HG03558 (cell line): ENCODE measurements at regions not wholly inside any gene's neighbourhood (a gene's known extent, or its start where the extent isn't known, plus 50 kb on each side); places are given as distances from the start of the nearest gene placed in this dataset.
"Not testable (repeated sequence)": the region's sequence is repeated elsewhere in the genome, so short reads cannot be mapped to it uniquely, and the experiment has no call there.

ENCODE experiments used
- ATAC-seq: cut with Tn5 transposase; IDR thresholded peaks from one replicate; pipeline ENCODE4 v1.9.1; 2021; ENCODE audit warnings: moderate number of reproducible peaks; ENCODE audit not compliant: unreplicated experiment; ENCODE audit errors: extremely low read depth

DNA sequence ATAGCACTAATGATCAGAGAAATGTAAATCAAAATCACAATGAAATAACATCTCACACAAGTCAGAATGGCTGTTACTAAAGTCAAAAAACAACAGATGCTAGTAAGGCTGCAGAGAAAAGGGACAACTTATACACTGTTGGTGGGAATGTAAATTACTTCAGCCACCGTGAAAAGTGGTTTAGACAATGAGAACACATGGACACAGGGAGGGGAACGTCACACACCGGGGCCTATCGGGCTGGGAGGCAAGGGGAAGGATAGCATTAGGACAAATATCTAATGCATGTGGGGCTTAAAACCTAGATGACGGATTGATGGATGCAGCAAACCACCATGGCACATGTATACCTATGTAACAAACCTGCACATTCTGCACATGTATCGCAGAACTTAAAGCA, 602.0 kb downstream of the SATB2 start:
- ATAC-seq: not testable (repeated sequence)

DNA sequence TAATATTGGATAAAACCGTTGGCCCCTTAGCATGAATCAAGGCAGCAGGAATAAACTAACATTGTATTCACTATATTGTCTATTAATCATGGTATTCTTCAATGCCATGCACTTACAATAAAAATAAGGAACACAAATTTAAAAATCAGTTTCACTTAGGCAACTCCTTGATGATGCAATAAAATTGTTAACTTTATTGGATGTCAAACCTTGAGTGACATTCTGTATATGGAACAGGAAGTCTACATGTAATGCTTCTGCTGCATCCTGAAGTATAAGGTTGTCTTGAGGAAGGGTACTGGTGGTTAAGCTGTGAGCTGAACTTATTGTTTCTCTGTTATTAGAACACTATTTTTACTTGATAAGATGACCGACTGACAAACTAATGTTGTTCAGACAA, 605.5 kb downstream of the SATB2 start:
- ATAC-seq: no peak

DNA sequence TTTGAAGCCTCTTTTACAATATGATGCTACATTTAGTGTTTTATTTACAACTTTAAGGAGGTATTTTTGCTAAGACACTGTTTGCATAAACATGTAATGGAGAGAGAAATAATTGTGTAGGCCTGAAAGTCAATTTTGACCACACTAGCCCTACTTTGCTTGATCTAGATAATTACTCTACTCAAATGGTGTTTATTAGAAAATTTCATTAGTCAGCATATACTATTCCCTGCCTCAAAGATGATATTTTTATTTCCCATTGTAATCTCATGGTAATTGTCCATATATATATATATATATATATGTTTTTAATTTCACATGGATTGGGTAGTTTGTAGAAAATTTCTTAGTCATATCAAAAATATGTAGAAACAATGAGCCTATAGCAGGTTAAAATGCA, 632.2 kb downstream of the SATB2 start:
- ATAC-seq: no peak

DNA sequence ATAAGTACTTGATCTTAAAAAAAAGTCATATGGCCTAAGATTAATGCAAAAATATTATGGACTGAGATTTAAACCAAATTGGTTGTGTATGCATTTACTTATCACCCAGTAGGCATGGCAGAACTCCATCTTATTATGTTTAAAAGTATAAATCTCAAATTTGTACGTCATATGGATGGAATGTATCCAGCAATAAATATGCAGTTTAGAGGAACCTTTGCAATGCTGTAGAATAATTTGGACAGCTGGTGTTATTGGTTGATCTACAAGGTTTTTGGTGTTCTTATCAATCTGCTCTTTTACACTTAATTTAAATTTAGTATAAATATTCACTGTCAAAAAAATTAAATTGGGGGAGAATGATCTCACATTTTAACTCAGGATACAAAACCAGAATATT, 640.2 kb downstream of the SATB2 start:
- ATAC-seq: no peak

DNA sequence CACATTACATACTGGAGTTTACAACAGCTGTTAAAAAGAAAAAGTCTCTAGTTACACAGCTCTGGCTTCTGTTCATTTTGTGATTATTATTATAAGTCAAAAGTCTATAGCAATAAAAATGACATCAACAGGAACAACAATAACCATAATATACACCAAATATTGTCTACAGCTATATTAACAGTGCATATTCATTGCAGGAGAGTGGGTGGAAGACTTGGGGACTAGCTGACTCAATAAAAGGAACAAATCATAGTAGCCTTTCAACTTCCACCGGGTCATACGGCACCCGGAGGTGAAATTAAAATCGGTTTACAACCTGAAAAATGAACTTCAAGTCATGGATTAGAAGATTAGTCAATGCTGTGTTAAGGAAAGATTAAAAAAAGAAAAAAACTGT, 642.1 kb downstream of the SATB2 start:
- no peak for ATAC-seq

DNA sequence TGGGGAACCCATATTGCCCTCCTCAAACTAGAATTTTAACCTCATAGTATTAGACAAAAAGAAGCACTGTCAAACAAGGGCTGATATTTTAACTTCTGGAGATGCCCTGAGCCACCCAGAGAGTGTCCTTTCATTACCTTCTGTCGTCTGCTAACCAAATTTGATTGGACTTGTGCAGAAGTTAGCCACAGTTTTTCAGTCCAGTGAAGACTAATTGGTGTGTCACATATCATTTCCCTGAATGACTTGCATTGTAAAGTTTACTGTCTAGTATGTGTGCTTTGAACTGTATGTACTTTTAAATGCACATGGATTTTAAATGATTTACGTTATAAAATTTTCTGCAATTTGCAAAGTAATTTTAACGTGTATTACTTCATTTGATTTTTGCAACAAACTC, 646.5 kb downstream of the SATB2 start:
- ATAC-seq: no peak

DNA sequence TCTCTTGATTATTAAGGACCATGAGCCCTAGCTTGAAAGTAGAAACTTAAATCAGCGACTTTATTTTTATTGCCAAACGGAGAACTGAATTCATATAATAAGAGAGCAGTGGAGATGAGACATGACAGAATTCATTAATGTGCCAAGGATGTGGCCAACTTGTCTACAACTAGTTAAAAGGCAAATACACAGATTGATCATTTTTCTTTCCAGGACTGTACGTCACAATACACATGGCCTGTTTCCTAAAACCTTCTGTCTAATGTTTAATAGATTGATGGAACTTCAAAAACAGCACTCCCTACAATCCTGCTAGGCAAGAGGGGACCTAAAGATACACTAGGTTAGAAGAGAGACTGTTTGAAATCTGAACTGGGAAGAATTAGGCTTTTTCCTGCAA, 647.8 kb downstream of the SATB2 start:
- ATAC-seq: no peak

DNA sequence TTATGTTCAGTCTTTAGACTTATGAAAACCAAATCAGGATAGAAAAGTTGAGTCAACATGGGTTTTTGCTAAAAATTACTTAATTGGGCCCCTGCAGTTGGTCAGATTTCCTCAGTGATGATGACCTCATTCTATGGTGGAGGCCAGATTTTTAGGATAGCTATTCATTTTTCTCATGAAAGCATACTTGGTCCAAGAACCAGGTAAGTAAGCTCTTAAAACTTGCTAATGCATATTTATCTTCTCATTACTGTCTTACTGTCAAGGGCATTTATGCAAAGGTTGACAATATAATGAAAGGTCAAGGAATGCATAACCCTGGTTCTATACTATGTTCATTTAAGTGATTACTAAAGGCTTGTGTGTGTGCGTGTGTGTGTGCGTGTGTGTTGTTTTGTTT, 650.6 kb downstream of the SATB2 start:
- no peak for ATAC-seq

DNA sequence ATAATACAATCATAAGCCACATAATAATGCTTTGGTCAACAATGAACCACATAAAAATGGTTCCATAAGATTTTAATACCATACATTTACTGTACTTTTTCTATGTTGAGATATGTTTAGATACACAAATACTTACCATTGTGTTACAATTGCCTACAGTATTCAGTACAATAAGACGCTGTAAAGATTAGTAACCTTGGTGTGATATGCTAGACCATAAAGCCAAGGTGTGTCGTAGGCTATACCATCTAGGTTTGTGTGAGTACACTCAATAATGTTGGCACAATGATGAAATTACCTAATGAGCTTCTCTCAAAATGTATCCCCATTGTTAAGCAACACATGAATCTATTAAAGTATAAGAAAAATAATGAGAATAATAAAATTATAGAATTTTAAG, 662.3 kb downstream of the SATB2 start:
- ATAC-seq: no peak

DNA sequence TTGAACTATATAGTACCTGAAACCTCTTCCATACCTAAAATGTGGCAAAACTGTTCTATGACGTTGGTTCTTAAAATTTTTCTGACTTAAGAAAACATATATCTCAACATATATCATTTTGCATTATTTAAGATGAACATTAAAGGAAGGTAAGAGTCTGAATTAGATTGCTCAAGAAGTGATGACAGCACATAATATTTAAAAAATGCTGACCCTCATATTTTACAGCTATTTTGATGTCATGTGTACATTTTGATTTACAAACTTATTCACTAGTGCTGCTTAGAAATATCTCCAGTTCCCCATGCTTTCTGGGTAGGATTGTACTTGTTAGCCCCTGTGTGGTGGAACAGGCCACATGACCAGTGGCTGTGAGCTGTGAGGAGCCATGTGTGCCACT, 666.1 kb downstream of the SATB2 start:
- ATAC-seq: no peak

DNA sequence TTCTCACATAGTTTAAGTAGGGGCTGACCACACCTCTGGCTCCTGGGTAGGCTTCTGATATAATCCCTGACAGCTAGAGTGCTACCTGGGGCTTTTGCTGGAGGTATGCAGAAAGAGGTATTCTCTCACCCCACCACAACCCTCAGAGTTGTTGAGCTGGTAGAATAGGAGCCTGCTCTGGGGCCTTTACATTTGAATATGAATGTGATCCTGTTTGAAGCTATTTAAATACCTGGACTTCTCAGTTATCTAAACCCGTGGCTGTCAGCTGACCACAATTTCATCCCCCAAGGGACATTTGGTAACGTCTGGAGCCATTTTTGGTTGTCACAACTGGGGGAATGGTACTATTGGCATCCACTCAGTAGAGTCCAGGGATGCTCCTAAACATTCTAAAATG, 669.1 kb downstream of the SATB2 start:
- no peak for ATAC-seq

DNA sequence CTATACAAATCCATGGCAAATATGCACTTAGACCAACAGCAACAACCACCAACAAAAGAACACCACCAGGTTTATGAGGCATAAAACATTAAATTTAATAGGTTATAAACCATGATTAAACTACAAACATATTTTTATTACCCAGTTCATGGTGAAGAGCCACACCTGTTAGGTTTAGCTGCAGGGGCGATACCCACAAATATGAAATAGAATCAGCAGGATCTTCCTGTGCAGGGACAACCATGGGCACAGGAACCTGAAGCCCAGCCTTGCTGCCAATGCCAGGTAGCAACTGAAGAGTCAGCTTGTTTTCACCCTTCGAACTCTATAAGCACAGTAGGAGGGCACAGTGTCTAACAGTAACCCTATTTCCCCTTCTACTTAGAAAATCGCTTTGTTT, 675.0 kb downstream of the SATB2 start:
- no peak for ATAC-seq

DNA sequence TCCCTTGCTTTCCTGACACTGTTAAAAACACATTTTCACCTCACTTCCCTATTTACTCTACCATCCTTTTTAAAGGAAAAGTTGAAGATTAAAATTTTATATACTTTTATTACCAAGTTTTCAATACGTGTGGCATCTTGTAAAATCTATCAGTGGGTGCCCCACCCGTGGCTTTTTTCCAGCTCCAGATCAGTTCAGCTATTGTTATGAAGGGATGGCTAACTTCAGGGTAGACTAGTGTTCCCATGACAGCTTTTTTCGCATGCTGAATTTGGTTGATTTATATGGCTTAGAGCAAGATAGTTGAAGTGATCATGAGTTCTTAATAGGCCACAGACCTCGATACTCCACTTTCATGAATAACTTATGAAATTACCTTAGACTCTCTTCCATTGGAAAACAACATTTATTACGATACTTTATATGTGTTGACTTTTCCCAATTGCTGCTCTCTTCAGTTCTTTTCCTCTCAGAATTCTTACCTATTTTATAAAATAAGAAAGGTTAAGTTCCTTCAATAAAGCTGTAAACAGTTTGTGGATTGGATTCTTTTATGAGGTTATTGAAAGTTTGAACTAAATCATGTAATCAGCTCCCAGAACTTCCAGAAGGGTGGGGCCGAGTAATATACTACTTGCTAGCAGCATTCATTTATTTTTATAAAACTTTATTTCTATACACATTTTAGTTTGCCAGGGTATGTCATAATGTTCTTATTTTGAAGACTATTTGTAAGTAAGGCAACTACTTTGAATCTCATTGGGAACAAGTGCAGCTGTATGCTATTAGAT, 680.9 kb downstream of the SATB2 start:
- no peak for ATAC-seq

DNA sequence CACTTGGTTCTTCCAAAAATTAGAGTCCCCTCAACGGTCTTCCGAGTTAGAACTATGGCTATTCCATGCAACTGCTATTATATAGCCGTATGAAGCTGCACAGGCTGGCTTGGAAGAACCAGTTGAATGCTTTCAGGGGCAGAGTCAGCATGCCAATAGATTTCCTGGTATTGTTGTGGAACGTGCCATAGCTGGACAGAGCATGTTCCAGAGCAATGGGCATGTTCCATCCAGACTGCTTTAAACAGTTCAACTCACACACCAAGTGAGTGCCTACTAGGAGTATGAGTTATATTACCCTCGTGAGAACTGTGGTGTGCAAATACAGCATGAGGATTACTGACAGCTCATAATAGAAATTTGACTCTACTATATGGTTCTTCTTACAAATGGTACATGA, 682.0 kb downstream of the SATB2 start:
- ATAC-seq: no peak

DNA sequence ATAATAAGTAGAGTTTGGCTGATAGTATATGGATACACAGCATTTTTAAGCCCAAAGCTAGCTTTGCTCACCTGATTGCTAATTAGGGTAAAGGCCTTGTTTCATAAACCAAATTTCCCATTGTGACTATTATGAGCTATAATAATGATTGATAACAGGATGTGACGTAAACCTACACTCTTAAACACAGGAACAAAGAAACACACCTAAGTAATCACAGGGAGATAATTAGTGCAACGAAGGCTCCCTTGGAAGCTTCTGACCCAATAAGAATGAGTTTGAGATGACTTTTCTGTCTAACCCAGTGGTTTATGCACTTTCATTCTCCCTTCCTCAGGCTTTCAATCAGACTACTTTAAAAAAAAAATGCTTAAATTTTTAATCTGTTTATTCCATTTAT, 683.2 kb downstream of the SATB2 start:
- no peak for ATAC-seq

DNA sequence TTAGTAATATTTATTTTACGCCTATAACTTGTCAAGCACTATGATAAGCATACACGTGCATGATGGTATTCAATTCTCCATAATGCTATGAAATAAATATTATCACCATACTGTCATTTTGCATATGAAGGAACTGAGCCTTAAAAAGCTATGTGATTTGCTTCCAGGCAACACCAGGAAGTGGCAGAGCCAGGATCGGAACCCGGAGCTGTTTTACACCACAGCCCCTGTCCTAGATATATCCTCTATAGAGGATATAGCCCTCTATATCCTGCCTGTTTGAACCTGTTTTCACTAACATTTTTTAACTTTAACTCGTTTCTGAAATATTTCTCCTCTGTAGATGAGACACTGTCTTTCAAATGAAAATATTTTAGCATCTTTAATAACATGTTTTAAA, 690.0 kb downstream of the SATB2 start:
- no peak for ATAC-seq

DNA sequence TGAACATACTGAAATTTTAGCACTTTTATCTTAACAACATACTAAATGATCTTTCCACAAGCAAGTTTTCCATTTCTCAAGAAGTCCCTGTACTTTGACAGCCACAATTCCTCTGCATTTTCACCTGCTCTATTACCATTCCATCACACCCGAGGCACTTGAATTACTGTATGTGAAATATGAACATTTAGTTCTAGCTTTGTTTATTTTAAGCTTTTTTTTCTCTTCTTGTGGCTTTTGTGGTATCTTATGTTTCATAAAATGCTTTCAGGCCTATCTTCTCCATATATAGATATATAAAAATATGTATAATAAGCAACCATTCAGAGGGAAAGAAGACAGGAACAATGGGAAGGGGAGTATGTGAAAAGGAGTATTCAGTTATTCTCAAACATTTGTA, 693.9 kb downstream of the SATB2 start:
- no peak for ATAC-seq

DNA sequence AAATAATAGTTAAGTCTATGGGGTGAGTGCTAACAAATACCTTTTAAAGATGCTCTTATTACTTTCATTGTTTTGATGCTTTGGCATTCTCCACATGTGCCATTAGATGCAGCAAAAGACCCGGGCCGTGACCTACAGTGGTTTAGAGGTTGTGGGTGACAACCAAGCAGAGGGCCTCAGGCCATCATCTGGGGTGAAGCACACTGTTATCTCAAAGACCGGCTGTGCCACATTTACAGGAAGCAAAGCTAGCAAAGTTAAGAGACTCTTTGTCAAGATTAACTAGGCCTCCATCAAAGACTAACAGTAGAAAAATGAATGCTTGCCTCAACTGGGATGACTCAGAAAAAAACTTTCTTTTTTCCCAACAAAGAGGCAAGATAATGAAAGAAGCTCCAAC, 695.3 kb downstream of the SATB2 start:
- no peak for ATAC-seq

DNA sequence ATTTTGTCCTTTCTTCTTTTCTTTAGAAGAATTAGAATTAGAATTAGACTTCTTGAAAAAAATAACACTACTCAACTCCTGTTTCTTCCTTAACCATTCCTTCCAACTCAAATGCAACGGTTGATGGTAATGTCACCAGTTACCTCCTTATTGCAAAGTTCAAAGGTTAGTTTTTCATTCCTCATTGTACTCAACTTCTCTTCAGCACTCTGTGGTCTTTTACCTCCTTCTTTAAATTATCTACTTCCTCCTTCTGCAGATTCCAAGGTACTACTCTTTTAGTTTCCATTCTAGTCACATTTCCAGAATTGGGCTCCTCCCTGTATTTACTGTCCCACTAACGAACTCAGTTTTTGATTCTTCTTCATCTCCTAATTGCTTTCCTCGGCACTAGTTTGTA, 700.7 kb downstream of the SATB2 start:
- no peak for ATAC-seq

DNA sequence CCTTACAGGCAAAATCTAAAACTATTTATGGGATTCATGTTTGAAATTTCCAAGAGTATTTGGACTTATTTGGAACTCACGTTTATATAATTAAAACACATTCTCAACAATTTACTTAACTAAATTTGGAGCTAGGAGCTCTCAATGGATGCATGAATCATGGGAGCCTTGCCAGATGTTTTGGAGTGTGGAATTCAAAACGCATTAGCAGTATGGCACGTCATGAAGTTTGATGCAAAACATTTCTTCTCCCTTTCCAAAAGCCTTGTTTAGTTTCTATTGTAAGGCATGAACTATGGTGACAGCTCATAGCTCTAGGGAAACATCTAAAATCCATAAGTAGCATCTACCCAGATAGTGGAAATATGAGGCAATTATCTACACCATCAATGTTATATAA, 701.6 kb downstream of the SATB2 start:
- no peak for ATAC-seq

DNA sequence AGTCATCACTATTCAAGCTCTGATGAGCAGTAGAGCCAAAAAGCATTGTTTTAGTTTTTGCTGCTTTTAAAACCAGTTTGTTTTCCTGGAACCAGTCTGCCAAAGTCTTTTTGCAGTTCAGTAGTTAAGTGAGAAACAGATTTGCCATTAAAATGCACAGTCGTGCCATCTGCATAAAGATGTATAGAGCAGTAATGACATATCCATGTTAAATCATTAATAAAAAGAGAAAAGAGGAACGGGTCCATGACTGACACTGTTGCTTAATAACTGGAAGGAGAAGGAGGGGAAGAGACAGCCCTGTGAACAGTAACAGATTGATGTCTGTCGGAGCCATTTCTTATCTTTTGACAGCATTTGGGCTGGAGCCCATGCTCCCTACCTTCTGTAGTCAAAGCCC, 704.6 kb downstream of the SATB2 start:
- no peak for ATAC-seq

DNA sequence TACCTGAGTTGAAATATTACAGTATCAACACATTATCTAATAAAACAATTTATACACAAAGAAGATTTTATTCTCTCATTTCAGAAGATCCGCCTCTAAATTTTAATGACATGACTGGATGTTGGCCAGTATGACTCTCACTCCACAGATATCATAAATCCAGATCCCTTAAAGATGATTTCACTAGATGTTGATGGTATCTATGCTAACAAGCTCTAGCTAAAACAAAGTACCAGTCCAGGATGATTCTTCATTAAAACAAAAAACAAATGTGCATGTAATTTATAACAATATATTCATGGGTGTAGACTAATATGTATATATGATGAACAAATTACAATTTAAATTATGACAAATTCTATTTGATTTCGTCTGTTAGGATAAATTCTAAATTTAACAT, 708.4 kb downstream of the SATB2 start:
- ATAC-seq: no peak
